SK-N-SH (cell line): ENCODE measurements at regions not wholly inside any gene's neighbourhood (a gene's known extent, or its start where the extent isn't known, plus 50 kb on each side); places are given as distances from the start of the nearest gene placed in this dataset.

Experiments used
- CTCF ChIA-PET: fragments of 300-600, 350-600 bp; formaldehyde crosslinking; extraction: SDS; loops from one replicate; lab custom pipeline; 2021; lab: Yijun Ruan, JAX
- POLR2A ChIA-PET: fragments of 350-600 bp; sonication (Branson Sonifier 250); formaldehyde crosslinking; extraction: SDS; loops from one replicate; lab custom pipeline; 2020; ENCODE audit warnings: antibody characterized with exemption, inconsistent platforms; lab: Yijun Ruan, JAX
- DNase-seq: peaks from one replicate; pipeline ENCODE4 v3.0.0; 2012
- H2AFZ ChIP-seq: fragments of 200-600 bp; sonication (generic); 2 replicates; pipeline ENCODE4 v1.8.1; 2016; ENCODE audit warnings: antibody characterized with exemption, mild to moderate bottlenecking, low read depth
- H3F3A ChIP-seq: fragments of 200-600 bp; sonication (generic); replicated peaks from 2 replicates; pipeline ENCODE3; 2016; ENCODE audit warnings: antibody characterized with exemption, mild to moderate bottlenecking; ENCODE audit not compliant: insufficient read depth
- H3K27ac ChIP-seq, 2 experiments: fragments of 200-500 bp in 1 of 2; fragments of 200-600 bp in 1 of 2; sonication (Bioruptor generic) in 1 of 2; sonication (generic), shearing (Covaris generic) in 1 of 2; 2 replicates each; pipeline versions ENCODE4 v1.5.1 to v1.6.1; 2014 to 2016; ENCODE audit warnings: low read depth in 2 of 2, inconsistent platforms in 1 of 2, low read length in 1 of 2, mild to moderate bottlenecking in 1 of 2, mixed read lengths in 1 of 2
- H3K27me3 ChIP-seq: fragments of 200-600 bp; sonication (generic), shearing (Covaris generic); 2 replicates; pipeline ENCODE4 v1.6.1; 2016; ENCODE audit warnings: mixed run types; ENCODE audit not compliant: insufficient read depth
- H3K36me3 ChIP-seq, 2 experiments: fragments of 200-500 bp in 1 of 2; fragments of 200-600 bp in 1 of 2; sonication (Bioruptor generic) in 1 of 2; sonication (generic) in 1 of 2; replicated peaks in 1 of 2; 2 replicates each; pipeline versions ENCODE3 to v1.5.1; 2014 to 2016; ENCODE audit warnings: low read length in 1 of 2, mild to moderate bottlenecking in 1 of 2; ENCODE audit not compliant: insufficient read depth in 2 of 2, control insufficient read depth in 1 of 2
- H3K4me1 ChIP-seq, 2 experiments: fragments of 200-500 bp in 1 of 2; fragments of 200-600 bp in 1 of 2; sonication (Bioruptor generic) in 1 of 2; sonication (generic), shearing (Covaris generic) in 1 of 2; 2 replicates each; pipeline versions ENCODE4 v1.5.1 to v1.6.1; 2014 to 2016; ENCODE audit warnings: low read depth in 1 of 2, low read length in 1 of 2, mixed run types in 1 of 2; ENCODE audit not compliant: insufficient read depth in 2 of 2, control insufficient read depth in 1 of 2
- H3K4me2 ChIP-seq: fragments of 200-600 bp; sonication (generic), shearing (Covaris generic); 2 replicates; pipeline ENCODE4 v1.6.1; 2017; ENCODE audit warnings: mixed run types
- H3K4me3 ChIP-seq, 2 experiments: fragments of 200-500 bp in 1 of 2; fragments of 200-600 bp in 1 of 2; sonication (Bioruptor generic) in 1 of 2; sonication (generic), shearing (Covaris generic) in 1 of 2; 2 replicates each; pipeline versions ENCODE4 v1.5.1 to v1.8.1; 2014 to 2016; ENCODE audit warnings: low read depth in 2 of 2, inconsistent platforms in 1 of 2, low read length in 1 of 2, mild to moderate bottlenecking in 1 of 2, mixed read lengths in 1 of 2, moderate library complexity in 1 of 2
- H3K79me2 ChIP-seq: fragments of 200-600 bp; sonication (generic); 2 replicates; pipeline ENCODE4 v1.8.1; 2017; ENCODE audit warnings: mild to moderate bottlenecking; ENCODE audit not compliant: insufficient read depth
- H3K9ac ChIP-seq: fragments of 200-600 bp; sonication (generic); 2 replicates; pipeline ENCODE4 v1.6.1; 2017; ENCODE audit warnings: mixed run types
- H3K9me2 ChIP-seq: fragments of 200-600 bp; sonication (generic); 2 replicates; pipeline ENCODE4 v1.6.1; 2017; ENCODE audit warnings: mixed run types
- H3K9me3 ChIP-seq: fragments of 200-600 bp; sonication (generic); 2 replicates; pipeline ENCODE4 v1.6.1; 2017; ENCODE audit warnings: mixed run types, mild to moderate bottlenecking, moderate library complexity
- H4K20me1 ChIP-seq: fragments of 200-600 bp; sonication (generic); 2 replicates; pipeline ENCODE4 v1.6.1; 2017; ENCODE audit warnings: mild to moderate bottlenecking, mixed run types; ENCODE audit not compliant: insufficient read depth
- EZH2phosphoT487 ChIP-seq: fragments of 200-600 bp; sonication (generic); IDR thresholded peaks from 2 replicates; pipeline ENCODE4 v1.6.1; 2017; ENCODE audit warnings: low read depth, mixed run types, mild to moderate bottlenecking, antibody characterized with exemption, moderate library complexity, borderline replicate concordance
- FOXJ3 ChIP-seq: sonication (generic); formaldehyde crosslinking; IDR thresholded peaks from 2 replicates; pipeline ENCODE4 v1.5.1; 2020; ENCODE audit warnings: mild to moderate bottlenecking, missing genetic modification reagents
- FOXM1 ChIP-seq: IDR thresholded peaks from 2 replicates; pipeline ENCODE4 v1.4.0; 2012; ENCODE audit warnings: low read depth, mild to moderate bottlenecking
- NRF1 ChIP-seq: IDR thresholded peaks from 2 replicates; pipeline ENCODE4 v1.6.1; 2012; ENCODE audit warnings: low read depth, mild to moderate bottlenecking, low read length
- POLR2AphosphoS5 ChIP-seq: IDR thresholded peaks from 2 replicates; pipeline ENCODE4 v1.6.1; 2012; ENCODE audit warnings: low read depth, low read length
- TCF12 ChIP-seq: IDR thresholded peaks from 2 replicates; pipeline ENCODE4 v1.4.0; 2012
- TEAD4 ChIP-seq: IDR thresholded peaks from 2 replicates; pipeline ENCODE4 v1.4.0; 2012; ENCODE audit warnings: mild to moderate bottlenecking, borderline replicate concordance; ENCODE audit not compliant: insufficient read depth
- YY1 ChIP-seq: IDR thresholded peaks from 2 replicates; pipeline ENCODE4 v1.4.0; 2012; ENCODE audit warnings: low read depth, mild to moderate bottlenecking
- WGBS: methylation state at CpG from one replicate; pipeline ENCODE4 v1.1.6; 2017; ENCODE audit warnings: low lambda C conversion rate; 5-methylcytosine and 5-hydroxymethylcytosine counted together
- TF ChIP-seq, protein P1 (sequence below): fragments of 150-350 bp; IDR thresholded peaks from 2 replicates; pipeline ENCODE4 v1.6.1; 2017; ENCODE audit warnings: antibody characterized with exemption, low read length, low read depth, borderline replicate concordance
- TF ChIP-seq, protein P2 (sequence below): IDR thresholded peaks from 2 replicates; pipeline ENCODE4; 2012
- TF ChIP-seq, protein P3 (sequence below): IDR thresholded peaks from 2 replicates; pipeline ENCODE4 v1.4.0; 2012; ENCODE audit warnings: low read depth
- TF ChIP-seq, protein P4 (sequence below): fragments of 150-350 bp; IDR thresholded peaks from 2 replicates; pipeline ENCODE4 v1.6.1; 2016; ENCODE audit warnings: mild to moderate bottlenecking, low read depth, low read length
- TF ChIP-seq, protein P5 (sequence below): IDR thresholded peaks from 2 replicates; pipeline ENCODE4 v1.4.0; 2012; ENCODE audit warnings: low read depth, borderline replicate concordance

DNA sequence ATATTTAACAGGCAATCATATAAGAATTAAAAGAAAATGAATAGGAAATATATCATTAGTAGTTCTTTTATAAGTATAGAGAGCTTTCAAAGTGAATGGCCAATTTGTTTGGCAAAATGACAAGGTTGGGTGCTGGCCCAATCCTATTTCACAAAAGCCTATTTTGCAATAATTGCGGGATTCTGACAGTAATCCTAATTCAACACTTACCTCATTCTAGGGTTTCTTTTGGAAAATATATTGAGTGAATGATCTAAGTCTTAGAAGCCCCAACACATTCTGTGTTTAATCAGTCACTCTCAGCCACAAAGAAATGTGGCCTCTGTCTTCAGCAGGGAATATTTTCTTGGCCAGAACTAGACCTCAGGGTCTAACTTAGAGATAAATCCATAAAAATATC, 835.9 kb upstream of the ZNF608 start:
- no peaks in the 10 kb centered on the region for H4K20me1 ChIP-seq
- POLR2A ChIA-PET, result no interaction called here
- CTCF ChIA-PET, result no interaction called here
- no peak overlapping the region for H3K4me3 ChIP-seq
- no peak for DNase-seq
- no peaks in the 10 kb centered on the region for H3K9me2 ChIP-seq
- H3K4me1 ChIP-seq, result no peaks in the 10 kb centered on the region
- TF ChIP-seq, protein P1, sequence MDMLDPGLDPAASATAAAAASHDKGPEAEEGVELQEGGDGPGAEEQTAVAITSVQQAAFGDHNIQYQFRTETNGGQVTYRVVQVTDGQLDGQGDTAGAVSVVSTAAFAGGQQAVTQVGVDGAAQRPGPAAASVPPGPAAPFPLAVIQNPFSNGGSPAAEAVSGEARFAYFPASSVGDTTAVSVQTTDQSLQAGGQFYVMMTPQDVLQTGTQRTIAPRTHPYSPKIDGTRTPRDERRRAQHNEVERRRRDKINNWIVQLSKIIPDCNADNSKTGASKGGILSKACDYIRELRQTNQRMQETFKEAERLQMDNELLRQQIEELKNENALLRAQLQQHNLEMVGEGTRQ, result no peak
- TF ChIP-seq TCF12 (no peak), EZH2phosphoT487 (no peak), YY1 (no peak), TEAD4 (no peak), FOXM1 (no peak), FOXJ3 (CRISPR knock-in tag) (no peak), NRF1 (no peak), POLR2AphosphoS5 (no peak)
- TF ChIP-seq, protein P2, sequence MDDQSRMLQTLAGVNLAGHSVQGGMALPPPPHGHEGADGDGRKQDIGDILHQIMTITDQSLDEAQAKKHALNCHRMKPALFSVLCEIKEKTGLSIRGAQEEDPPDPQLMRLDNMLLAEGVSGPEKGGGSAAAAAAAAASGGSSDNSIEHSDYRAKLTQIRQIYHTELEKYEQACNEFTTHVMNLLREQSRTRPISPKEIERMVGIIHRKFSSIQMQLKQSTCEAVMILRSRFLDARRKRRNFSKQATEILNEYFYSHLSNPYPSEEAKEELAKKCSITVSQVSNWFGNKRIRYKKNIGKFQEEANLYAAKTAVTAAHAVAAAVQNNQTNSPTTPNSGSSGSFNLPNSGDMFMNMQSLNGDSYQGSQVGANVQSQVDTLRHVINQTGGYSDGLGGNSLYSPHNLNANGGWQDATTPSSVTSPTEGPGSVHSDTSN, result no peak
- TF ChIP-seq, protein P3, sequence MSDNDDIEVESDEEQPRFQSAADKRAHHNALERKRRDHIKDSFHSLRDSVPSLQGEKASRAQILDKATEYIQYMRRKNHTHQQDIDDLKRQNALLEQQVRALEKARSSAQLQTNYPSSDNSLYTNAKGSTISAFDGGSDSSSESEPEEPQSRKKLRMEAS, result no peak
- TF ChIP-seq, protein P4, sequence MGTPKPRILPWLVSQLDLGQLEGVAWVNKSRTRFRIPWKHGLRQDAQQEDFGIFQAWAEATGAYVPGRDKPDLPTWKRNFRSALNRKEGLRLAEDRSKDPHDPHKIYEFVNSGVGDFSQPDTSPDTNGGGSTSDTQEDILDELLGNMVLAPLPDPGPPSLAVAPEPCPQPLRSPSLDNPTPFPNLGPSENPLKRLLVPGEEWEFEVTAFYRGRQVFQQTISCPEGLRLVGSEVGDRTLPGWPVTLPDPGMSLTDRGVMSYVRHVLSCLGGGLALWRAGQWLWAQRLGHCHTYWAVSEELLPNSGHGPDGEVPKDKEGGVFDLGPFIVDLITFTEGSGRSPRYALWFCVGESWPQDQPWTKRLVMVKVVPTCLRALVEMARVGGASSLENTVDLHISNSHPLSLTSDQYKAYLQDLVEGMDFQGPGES, result no peak
- TF ChIP-seq, protein P5, sequence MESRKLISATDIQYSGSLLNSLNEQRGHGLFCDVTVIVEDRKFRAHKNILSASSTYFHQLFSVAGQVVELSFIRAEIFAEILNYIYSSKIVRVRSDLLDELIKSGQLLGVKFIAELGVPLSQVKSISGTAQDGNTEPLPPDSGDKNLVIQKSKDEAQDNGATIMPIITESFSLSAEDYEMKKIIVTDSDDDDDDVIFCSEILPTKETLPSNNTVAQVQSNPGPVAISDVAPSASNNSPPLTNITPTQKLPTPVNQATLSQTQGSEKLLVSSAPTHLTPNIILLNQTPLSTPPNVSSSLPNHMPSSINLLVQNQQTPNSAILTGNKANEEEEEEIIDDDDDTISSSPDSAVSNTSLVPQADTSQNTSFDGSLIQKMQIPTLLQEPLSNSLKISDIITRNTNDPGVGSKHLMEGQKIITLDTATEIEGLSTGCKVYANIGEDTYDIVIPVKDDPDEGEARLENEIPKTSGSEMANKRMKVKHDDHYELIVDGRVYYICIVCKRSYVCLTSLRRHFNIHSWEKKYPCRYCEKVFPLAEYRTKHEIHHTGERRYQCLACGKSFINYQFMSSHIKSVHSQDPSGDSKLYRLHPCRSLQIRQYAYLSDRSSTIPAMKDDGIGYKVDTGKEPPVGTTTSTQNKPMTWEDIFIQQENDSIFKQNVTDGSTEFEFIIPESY, result no peak
- H3K27me3 ChIP-seq, result no peaks in the 10 kb centered on the region
- no peak overlapping the region for H3K27ac ChIP-seq
- no peak overlapping the region for H2AFZ ChIP-seq
- no peak overlapping the region for H3K4me2 ChIP-seq
- WGBS, result 81% methylated on average over 1 of the region's 1 CpG
- no peaks in the 10 kb centered on the region for H3F3A ChIP-seq
- H3K9ac ChIP-seq, result no peak overlapping the region
- no peaks in the 10 kb centered on the region for H3K36me3 ChIP-seq
- no peaks in the 10 kb centered on the region for H3K9me3 ChIP-seq
- no peaks in the 10 kb centered on the region for H3K79me2 ChIP-seq
